Endodermal cell (in vitro differentiated cells): ENCODE measurements at regions not wholly inside any gene's neighbourhood (a gene's known extent, or its start where the extent isn't known, plus 50 kb on each side); places are given as distances from the start of the nearest gene placed in this dataset.

Experiments
- DNase-seq: peaks from one replicate; pipeline ENCODE4 v3.0.0-alpha.2; 2017
- H3K27ac ChIP-seq: 2 replicates; pipeline ENCODE4 v1.5.1; 2013; ENCODE audit warnings: mild to moderate bottlenecking, low read depth, low read length, moderate library complexity
- H3K27me3 ChIP-seq: 2 replicates; pipeline ENCODE4 v1.6.1; 2013; ENCODE audit warnings: mild to moderate bottlenecking, low read length, moderate library complexity; ENCODE audit not compliant: insufficient read depth, control insufficient read depth, poor library complexity, severe bottlenecking
- H3K36me3 ChIP-seq: 2 replicates; pipeline ENCODE4 v1.7.0; 2013; ENCODE audit warnings: mild to moderate bottlenecking, low read length, moderate library complexity; ENCODE audit not compliant: control insufficient read depth, insufficient read depth
- H3K4me1 ChIP-seq: one replicate; pipeline ENCODE4 v1.7.0; 2013; ENCODE audit warnings: low read length; ENCODE audit not compliant: control insufficient read depth, insufficient read depth
- H3K4me3 ChIP-seq: 2 replicates; pipeline ENCODE4 v1.5.1; 2013; ENCODE audit warnings: mild to moderate bottlenecking, low read length, moderate library complexity
- H3K9ac ChIP-seq: 2 replicates; pipeline ENCODE4 v1.6.1; 2013; ENCODE audit warnings: mild to moderate bottlenecking, low read length, moderate library complexity; ENCODE audit not compliant: poor library complexity, severe bottlenecking; ENCODE audit errors: extremely low read depth
- H3K9me3 ChIP-seq: 2 replicates; pipeline ENCODE4 v1.6.1; 2013; ENCODE audit warnings: mild to moderate bottlenecking, low read length, moderate library complexity; ENCODE audit not compliant: control insufficient read depth
- H3K27ac Mint-ChIP-seq: 2 replicates; pipeline ENCODE4 v1.8.0; 2020; ENCODE audit warnings: mixed read lengths
- H3K27me3 Mint-ChIP-seq: 2 replicates; pipeline ENCODE4 v1.8.0; 2021; ENCODE audit warnings: mild to moderate bottlenecking, mixed read lengths; ENCODE audit not compliant: insufficient read depth
- H3K36me3 Mint-ChIP-seq: 2 replicates; pipeline ENCODE4 v1.8.0; 2020; ENCODE audit warnings: low read depth, mixed read lengths
- H3K4me1 Mint-ChIP-seq: 2 replicates; pipeline ENCODE4 v1.8.0; 2020; ENCODE audit warnings: mixed read lengths
- H3K4me3 Mint-ChIP-seq: 2 replicates; pipeline ENCODE4 v1.8.0; 2020; ENCODE audit warnings: mild to moderate bottlenecking, moderate library complexity, mixed read lengths
- H3K9me3 Mint-ChIP-seq: 2 replicates; pipeline ENCODE4 v1.8.0; 2020; ENCODE audit warnings: mild to moderate bottlenecking, mixed read lengths
- WGBS, 2 experiments: methylation state at CpG; one replicate each; pipeline versions ENCODE4 v1.1.5 to v1.1.7; 2013; ENCODE audit warnings: missing lambda C conversion rate in 2 of 2, mixed read lengths in 1 of 2; ENCODE audit not compliant: insufficient coverage in 1 of 2, insufficient read length in 1 of 2; 5-methylcytosine and 5-hydroxymethylcytosine counted together
- TF ChIP-seq, protein P1 (sequence below): fragments of 200-600 bp; sonication (generic); conservative IDR thresholded peaks from 2 replicates; pipeline ENCODE4 v1.5.0; 2021; ENCODE audit warnings: antibody characterized with exemption, mild to moderate bottlenecking

DNA sequence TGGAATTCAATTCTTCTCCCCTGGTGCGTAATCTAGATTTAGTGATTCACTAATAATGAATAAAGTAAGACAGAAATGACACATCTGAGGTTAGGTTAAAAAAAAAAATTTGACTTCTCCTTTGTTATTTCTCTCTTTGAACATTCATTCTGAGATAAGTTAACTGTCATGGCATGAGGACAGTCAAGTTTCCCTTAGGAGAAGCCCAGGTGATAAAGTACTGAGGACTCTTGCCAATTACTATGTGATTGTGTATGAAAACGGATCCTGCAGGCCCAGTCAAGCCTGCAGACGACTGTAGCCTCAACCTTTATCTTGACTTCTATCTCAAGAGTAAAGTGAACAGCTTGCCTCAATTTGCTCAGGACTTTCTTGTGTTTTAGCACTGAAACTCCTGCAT is 293.2 kb downstream of the PRR32 start:
- no peaks in the 10 kb centered on the region for H3K36me3 ChIP-seq
- no peaks in the 10 kb centered on the region for H3K27me3 Mint-ChIP-seq
- no peak overlapping the region for H3K9ac ChIP-seq
- H3K4me1 ChIP-seq: no peaks in the 10 kb centered on the region
- H3K4me3 Mint-ChIP-seq: no peak overlapping the region
- no peaks in the 10 kb centered on the region for H3K27me3 ChIP-seq
- 79% methylated on average over 2 of the region's 3 CpGs; no CpG with 5 or more reads in 1 of the 2 experiments for WGBS, 2 experiments
- H3K9me3 ChIP-seq: no peaks in the 10 kb centered on the region
- DNase-seq: no peak
- H3K4me3 ChIP-seq: no peak overlapping the region
- H3K36me3 Mint-ChIP-seq: peaks cover 4% of the 10 kb centered on the region
- H3K27ac ChIP-seq: no peak overlapping the region
- H3K4me1 Mint-ChIP-seq: no peaks in the 10 kb centered on the region
- no peak overlapping the region for H3K27ac Mint-ChIP-seq
- TF ChIP-seq, protein P1, sequence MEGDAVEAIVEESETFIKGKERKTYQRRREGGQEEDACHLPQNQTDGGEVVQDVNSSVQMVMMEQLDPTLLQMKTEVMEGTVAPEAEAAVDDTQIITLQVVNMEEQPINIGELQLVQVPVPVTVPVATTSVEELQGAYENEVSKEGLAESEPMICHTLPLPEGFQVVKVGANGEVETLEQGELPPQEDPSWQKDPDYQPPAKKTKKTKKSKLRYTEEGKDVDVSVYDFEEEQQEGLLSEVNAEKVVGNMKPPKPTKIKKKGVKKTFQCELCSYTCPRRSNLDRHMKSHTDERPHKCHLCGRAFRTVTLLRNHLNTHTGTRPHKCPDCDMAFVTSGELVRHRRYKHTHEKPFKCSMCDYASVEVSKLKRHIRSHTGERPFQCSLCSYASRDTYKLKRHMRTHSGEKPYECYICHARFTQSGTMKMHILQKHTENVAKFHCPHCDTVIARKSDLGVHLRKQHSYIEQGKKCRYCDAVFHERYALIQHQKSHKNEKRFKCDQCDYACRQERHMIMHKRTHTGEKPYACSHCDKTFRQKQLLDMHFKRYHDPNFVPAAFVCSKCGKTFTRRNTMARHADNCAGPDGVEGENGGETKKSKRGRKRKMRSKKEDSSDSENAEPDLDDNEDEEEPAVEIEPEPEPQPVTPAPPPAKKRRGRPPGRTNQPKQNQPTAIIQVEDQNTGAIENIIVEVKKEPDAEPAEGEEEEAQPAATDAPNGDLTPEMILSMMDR: no peak
- peaks cover 26% of the 10 kb centered on the region for H3K9me3 Mint-ChIP-seq

DNA sequence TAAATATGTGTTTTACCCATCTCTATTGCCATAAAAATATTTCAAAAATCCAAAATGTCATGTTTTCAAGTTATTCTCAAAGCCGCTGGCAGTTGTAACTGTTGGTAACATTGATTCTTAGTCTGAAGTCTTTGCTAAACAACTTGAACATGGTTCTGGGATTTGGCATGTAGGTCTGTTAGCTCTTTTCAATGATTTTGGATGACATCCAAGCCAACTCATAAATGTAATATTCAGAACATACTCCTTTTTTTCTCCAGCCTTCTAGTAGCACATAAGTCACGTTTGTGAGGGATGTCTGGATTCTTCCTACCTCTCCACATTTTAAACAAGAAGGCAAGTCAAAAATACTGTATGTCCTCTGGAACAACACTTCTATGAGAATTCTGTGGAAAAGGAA is 305.3 kb downstream of the PRR32 start:
- Mint-ChIP-seq H3K27me3 (no peaks in the 10 kb centered on the region), H3K36me3 (no peaks in the 10 kb centered on the region), H3K4me1 (peaks cover 9% of the 10 kb centered on the region), H3K27ac (no peak overlapping the region), H3K9me3 (peaks cover 6% of the 10 kb centered on the region), H3K4me3 (no peak overlapping the region)
- H3K27ac ChIP-seq: no peak overlapping the region
- WGBS, 2 experiments: 92% methylated on average over 1 of the region's 2 CpGs; no CpG with 5 or more reads in 1 of the 2 experiments
- no peaks in the 10 kb centered on the region for H3K36me3 ChIP-seq
- H3K9ac ChIP-seq: no peak overlapping the region
- no peak overlapping the region for H3K4me3 ChIP-seq
- H3K4me1 ChIP-seq: no peaks in the 10 kb centered on the region
- no peak for DNase-seq
- TF ChIP-seq, protein P1: no peak
- no peaks in the 10 kb centered on the region for H3K9me3 ChIP-seq
- H3K27me3 ChIP-seq: no peaks in the 10 kb centered on the region

DNA sequence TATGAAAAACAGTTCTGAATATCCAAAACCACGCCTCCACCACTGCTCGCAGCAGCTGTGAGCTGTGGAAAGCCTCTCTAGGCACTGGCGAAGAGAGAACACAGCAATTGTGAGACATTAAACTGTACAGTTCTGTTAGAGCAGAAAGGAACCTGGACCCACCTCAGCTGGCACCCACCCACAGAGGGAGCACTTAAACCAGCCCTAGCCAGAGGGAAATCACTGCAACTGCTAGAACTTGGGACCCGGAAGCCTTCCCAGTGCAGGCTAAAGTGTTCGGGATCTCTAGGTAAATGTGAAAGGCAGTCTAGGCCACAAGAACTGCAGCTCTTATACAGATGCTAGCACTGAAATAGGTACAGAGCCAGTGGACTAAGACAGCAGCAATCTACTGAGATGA is 308.8 kb downstream of the PRR32 start:
- Mint-ChIP-seq H3K36me3 (no peaks in the 10 kb centered on the region), H3K27ac (no peak overlapping the region), H3K9me3 (peaks cover 4% of the 10 kb centered on the region), H3K4me3 (no peak overlapping the region), H3K27me3 (no peaks in the 10 kb centered on the region), H3K4me1 (peaks cover 7% of the 10 kb centered on the region)
- Histone ChIP-seq H3K4me3 (no peak overlapping the region), H3K9ac (no peak overlapping the region), H3K4me1 (no peaks in the 10 kb centered on the region), H3K36me3 (no peaks in the 10 kb centered on the region), H3K27me3 (no peaks in the 10 kb centered on the region), H3K27ac (no peak overlapping the region), H3K9me3 (no peaks in the 10 kb centered on the region)
- DNase-seq: peak; percentile 45
- TF ChIP-seq, protein P1: peak; percentile 47
- 92 to 100% methylated on average over 1 to 5 of the region's 5 CpGs for WGBS, 2 experiments
